G401 (cell line): ENCODE measurements at regions not wholly inside any gene's neighbourhood (a gene's known extent, or its start where the extent isn't known, plus 50 kb on each side); places are given as distances from the start of the nearest gene placed in this dataset.

Source experiments
- DNase-seq: peaks from one replicate; pipeline ENCODE4 v3.0.0-alpha.2; 2015; ENCODE audit warnings: low spot score
- in situ Hi-C: cut with HindIII; loops from 2 replicates; pipeline ENCODE4 v1.10.0; 2016; ENCODE audit warnings: low sequenced_read_pairs, mixed read lengths

DNA sequence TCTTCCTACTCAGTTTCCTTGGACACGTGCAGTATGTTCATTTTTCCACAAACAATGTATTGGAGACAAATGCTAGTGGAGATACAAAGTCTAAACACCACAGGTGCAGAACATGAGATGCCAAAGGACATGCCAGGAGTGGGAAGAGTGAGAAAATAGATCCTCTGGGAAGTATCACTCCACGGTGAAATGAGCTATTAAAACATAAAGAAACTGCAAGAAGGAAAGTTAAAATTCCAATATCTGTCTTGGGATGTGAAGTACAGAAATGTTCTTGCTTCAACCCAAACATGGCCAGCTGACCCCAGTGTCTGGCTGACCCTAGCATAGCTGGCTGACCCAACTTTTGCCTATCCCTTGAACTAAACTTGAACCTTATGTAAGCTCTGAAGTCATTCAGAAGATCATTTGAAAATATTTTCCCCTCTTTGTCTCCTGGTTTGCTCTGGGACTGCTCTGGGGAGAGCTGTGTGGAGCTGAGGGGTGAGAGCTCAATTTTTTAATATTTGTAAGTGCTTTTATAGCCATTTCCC lies 59.5 kb downstream of the FZD1 start:
- DNase-seq, result no peak
- in situ Hi-C loops, result no loop called here

DNA sequence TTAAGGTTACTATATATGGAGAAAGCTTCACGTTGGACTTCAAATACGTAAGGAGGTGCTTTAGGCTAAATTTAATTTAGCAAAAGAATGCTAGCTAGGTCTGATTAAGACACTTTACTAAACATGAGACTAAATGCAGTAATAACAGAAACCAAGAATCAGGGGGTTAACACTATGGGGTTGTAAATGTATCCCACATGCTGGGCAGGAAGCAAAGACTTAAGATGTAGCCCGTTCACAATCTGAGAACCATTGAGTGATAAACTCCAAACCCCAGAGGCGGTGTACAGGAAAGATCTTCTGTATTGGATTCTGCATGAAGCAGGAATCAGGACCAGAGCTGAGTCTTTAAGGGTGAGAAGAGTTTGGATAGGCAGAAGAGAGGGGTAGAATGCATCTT lies 60.4 kb downstream of the FZD1 start:
- no peak for DNase-seq

GRCh38 chr7:91325726-91326125 lies 61.5 kb downstream of the FZD1 start:
- no peak for DNase-seq
- in situ Hi-C loops, result no loop called here

More for the DNA sequence above, 60.4 kb downstream of the FZD1 start:
- in situ Hi-C loops, result no loop called here

- in situ Hi-C loops, result no loop called here
- no peak for DNase-seq
These were observed 62.4 kb downstream of the FZD1 start for GRCh38 chr7:91326516-91327199.

DNA sequence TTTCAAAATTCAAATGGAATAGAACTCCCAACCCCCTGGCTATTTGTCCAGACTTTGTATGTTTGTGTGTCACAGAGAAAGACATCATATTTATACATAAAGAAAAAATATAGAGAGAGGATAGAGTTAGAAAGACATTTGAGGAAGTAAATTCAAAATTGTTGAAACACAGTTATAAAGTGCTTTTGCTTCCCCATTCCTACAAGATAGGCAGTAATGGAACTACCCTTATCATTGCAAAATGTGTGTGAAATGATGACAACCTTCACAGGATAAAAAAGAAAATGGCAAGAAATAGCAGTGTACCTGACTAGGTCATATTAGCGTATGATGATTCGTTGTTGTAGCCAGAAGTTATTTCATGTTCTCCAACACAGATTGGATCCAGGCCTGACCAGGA lies 63.1 kb downstream of the FZD1 start:
- DNase-seq, result no peak
- in situ Hi-C loops, result no loop called here

GRCh38 chr7:91329571-91329970 lies 65.3 kb downstream of the FZD1 start:
- no peak for DNase-seq
- in situ Hi-C loops, result no loop called here

DNA sequence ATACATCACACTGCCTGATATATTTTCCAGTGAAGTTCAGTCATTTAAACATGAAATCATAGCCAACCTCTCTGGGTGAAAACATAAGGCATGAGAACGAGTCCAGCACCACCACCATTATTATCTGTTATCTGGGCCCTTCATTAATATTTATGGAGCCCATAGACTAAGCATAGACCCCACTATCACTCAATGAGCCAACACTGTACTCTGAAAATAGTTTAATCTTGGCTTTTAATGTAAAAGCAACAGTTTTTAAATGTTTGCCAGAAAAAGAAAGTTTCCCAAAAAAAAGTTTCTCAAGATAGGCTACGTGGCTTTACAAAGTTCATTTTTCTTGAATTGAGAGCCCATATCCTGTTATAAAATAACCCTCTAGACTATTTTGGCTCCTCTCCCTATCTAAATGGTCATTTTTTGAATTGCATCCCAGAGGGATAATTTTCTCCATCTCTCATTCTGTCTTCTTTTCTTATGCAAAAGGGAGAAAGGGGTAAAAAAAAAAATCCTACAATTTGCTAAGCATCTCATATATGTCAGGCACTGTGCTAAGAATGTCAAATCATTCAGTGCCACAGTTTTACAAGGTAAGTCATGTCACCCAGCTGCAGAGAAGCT lies 66.1 kb downstream of the FZD1 start:
- in situ Hi-C loops, result no loop called here
- no peak for DNase-seq

GRCh38 chr7:91330866-91331265 lies 66.6 kb downstream of the FZD1 start:
- in situ Hi-C loops, result no loop called here
- DNase-seq, result no peak

DNA sequence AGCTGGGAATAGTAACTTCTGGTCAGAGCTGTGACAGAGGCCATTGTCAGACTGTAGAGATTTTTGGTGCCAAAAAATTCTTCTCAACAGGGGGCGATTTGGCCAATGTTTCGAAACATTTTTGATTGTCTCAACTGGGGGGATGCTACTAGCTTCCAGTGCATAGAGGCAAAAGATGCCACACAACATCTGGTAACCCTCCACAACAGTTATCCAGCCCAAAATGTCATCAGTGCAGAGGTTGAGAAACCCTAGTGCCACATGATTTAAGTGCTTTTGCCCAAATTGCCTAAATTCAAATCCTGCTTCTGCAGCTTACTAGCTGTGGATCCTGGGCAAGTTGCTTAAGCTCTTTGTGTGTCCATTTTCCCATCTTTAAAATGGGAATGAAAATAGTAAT lies 71.9 kb downstream of the FZD1 start:
- in situ Hi-C loops, result no loop called here
- no peak for DNase-seq

- no peak for DNase-seq
- in situ Hi-C loops, result no loop called here
These were observed 74.2 kb downstream of the FZD1 start for GRCh38 chr7:91338226-91339020.

DNA sequence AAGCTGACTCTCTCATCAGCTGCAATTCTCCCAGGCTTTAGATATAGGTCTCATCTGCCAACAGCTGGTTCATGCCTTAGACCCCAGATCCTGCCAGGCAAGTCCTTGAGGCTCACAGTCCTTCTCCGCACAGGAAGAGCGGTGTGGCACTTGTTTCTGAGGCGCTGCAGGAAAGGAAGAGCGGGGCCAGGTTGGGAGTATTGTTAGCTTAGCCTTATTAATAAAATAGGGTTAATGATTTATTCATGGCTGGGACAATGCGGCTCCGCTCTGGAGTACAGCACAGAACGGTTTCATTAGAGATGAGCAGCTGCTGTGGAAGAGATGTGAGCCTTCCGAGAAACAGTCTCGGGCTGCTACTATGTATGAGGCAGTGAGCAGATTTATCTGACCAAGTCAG lies 78.1 kb downstream of the FZD1 start:
- DNase-seq, result no peak
- in situ Hi-C loops, result no loop called here

DNA sequence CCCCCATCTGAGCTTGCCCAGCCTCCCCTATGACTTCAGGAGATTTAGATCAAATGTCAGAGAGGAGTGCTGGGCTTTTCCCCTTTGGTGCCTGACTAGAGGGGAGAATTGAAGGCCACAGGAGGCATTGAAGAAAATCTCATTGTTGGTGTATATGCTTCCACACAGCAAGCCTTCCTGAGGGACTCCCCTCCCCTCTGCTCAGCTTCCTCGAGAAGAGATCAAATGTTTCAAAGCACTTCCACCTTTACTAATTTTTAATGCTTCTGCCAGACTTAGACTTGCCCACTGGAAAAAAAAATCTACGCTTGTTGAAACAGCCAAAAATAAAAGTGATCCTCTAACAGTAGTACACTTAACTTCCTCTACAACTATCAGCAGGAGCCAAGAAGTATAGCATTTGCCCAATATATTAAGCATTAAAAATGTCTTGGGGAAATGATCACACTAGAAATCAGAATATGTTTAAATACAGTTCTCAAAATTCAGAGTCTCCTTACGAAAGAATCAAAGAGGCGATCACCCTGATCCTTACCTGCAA lies 79.3 kb downstream of the FZD1 start:
- no peak for DNase-seq
- in situ Hi-C loops, result no loop called here

GRCh38 chr7:91343996-91344629 lies 79.9 kb downstream of the FZD1 start:
- DNase-seq, result peak; percentile 32
- in situ Hi-C loops, result no loop called here

DNA sequence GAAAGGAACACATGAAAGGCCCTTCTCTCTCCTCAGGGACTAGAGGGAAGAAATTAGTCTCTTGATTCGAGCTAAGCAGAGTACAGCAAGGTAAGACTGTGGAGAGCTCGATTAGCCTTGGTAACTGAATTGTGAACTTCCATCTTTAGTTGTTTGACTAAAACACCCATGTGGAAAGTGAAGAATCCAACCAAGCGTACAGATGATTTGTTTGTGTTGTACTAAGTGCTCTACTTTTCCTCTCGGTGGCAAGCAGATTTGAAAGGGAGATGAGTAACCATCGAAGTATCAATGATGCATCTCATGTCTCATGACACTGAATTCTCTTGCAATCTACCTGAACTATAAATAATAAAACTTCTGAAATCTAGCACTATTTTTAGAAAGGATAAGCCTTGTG lies 80.7 kb downstream of the FZD1 start:
- in situ Hi-C loops, result no loop called here
- DNase-seq, result peak; percentile 6

DNA sequence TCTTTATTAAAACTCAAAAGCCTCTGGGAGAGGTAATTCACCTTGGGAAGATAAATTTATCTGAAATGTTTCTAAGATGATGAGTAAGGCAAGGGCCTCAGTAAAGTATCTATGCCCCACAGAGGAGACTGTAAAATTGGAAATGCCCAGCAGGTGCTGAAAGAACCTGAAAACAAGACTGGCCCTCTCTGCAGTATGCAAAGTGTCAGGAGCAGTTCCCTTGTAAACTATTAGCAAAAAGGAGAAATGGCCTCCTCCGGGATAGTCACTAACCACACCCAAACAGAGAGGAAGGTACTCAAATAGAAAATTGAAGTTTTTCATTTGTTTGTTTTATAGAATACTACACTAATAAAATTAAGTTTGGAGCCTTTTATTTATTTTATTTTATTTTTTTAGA lies 81.2 kb downstream of the FZD1 start:
- no peak for DNase-seq
- in situ Hi-C loops, result no loop called here

DNA sequence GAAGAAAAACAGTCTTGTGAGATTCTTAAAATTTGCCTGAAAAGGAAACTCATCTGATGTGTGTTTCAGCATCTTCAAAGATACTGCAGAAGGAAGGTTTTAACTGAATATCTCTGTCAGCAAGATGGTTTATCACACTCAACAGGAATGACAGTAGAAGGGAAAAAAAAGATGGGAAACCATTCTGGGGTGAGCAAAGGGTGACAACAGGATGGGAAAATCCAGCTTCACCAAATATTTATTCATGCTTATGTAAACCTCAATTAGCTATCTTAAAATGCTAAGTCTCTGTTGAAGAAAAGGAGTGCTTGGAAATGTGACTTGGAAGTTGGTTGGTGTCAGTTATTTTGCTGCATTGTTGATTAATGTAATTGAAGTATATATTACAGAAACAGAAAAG lies 82.2 kb downstream of the FZD1 start:
- DNase-seq, result no peak
- in situ Hi-C loops, result no loop called here

DNA sequence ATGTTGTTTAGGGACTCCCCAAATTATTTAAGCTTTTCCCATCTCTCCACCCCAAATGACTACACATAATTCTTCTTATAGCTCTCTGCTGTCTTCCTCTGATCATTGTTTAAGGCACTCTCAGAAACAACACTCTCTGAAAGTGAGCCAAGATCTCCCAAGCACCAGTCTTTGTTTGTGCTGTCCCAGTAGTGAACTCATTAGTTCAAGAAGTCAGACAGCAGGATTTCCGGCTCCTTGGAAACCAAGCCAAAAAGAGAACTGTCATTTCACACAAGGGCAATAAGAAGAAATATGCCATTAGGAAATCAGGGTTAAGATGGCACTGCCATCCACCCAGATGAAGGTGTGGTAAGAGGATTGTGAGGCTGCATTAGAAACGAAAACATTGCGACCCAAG lies 83.1 kb downstream of the FZD1 start:
- in situ Hi-C loops, result no loop called here
- no peak for DNase-seq

DNA sequence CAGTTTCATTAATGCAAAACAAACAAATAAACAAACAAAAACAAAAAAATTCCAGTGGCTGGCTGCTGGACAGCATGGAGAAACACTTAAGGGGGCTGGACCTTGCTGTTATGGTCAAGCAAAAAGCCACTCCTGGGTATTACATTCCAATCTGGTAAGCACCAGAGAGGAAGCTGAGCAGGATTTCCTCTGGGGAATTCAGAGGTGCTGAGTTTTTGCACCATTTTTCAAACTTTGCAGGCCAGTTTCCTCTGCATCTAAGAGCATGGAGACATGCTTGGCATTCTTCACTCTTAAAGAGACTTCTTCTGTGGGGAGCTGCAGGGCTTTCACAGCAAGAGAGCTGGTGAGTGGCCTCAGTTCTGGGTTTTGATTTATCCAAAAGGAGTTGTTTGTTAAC lies 84.5 kb downstream of the FZD1 start:
- in situ Hi-C loops, result no loop called here

DNA sequence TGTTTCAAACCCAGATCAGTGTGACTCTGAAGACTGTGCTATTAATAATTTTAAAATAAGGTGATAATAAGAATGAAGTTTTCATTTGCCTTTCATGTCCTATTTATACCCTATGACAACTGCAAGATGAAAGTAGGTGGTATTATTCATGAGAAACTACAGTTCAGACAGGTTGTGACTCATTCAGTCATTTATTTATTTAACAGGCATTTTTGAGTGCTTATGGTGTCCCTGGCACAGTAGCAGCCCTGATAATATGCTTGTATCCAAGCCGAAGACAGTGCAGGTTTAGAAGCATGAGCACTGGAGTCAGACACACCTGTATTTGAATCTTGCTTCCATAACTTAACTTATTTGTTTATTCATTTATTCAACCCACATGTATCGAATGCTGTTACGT lies 87.1 kb downstream of the FZD1 start:
- DNase-seq, result no peak
- in situ Hi-C loops, result no loop called here

More for the DNA sequence above, 84.5 kb downstream of the FZD1 start:
- DNase-seq, result no peak

DNA sequence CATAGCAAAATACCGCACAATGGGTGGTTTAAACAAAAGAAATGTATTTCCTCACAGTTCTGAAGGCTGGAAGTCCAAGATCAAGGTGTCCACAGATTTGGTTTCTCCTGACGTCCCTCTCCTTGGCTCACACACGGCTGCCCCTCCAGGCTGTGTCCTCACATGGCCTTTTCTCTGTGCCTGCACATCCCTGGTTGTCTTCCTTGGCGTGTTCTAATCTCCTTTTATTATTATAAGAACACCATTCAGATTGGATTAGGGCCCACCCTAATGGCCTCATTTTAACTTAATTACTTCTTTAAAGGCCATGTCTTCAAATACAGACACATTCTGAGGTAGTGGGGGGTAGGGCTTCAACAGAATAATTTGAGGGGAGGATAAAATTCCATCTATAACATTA lies 87.9 kb downstream of the FZD1 start:
- DNase-seq, result no peak
- in situ Hi-C loops, result no loop called here
